Panc1 (cell line): ENCODE measurements at regions not wholly inside any gene's neighbourhood (a gene's known extent, or its start where the extent isn't known, plus 50 kb on each side); places are given as distances from the start of the nearest gene placed in this dataset.

Source experiments
- ATAC-seq: fragments of 200-7000 bp; cut with Tn5 transposase; 2 replicates; pipeline ENCODE4 v1.9.1; 2020; ENCODE audit warnings: mild to moderate bottlenecking, moderate library complexity
- BruUV-seq: library from RNA; stranded (reverse); fragments of 400-500 nt; replicated peaks from 2 replicates; lab custom pipeline; 2021; lab: Mats Ljungman, UMichigan
- CTCF ChIA-PET: fragments of 300-600 bp; sonication (Branson Sonifier 250); formaldehyde crosslinking; loops from one replicate; lab custom pipeline; 2022; ENCODE audit warnings: antibody characterized with exemption; lab: Charles Lee
- POLR2A ChIA-PET: fragments of 300-600 bp; sonication (Branson Sonifier 250); formaldehyde crosslinking; loops from one replicate; lab custom pipeline; 2022; ENCODE audit warnings: antibody characterized with exemption; lab: Charles Lee
- DNase-seq: peaks from one replicate; pipeline ENCODE4 v3.0.0-alpha.2; 2010; ENCODE audit warnings: low read depth, low spot score
- H3K27ac ChIP-seq: 2 replicates; pipeline ENCODE4 v1.5.1; 2011; ENCODE audit warnings: mild to moderate bottlenecking, low read length, inconsistent platforms
- H3K27me3 ChIP-seq: fragments of 200-500 bp; sonication (Bioruptor generic); 2 replicates; pipeline ENCODE4 v1.6.0; 2014; ENCODE audit warnings: low read length, inconsistent platforms; ENCODE audit not compliant: control insufficient read depth, insufficient read depth
- H3K36me3 ChIP-seq: fragments of 200-500 bp; sonication (Bioruptor generic); 2 replicates; pipeline ENCODE4 v1.5.1; 2014; ENCODE audit warnings: inconsistent platforms, mild to moderate bottlenecking, low read length, moderate library complexity; ENCODE audit not compliant: control insufficient read depth, insufficient read depth
- H3K4me1 ChIP-seq: 2 replicates; pipeline ENCODE4 v1.5.1; 2011; ENCODE audit warnings: inconsistent platforms, mild to moderate bottlenecking, low read length, moderate library complexity; ENCODE audit not compliant: control insufficient read depth, insufficient read depth
- H3K4me3 ChIP-seq, 2 experiments: 2 replicates each; pipeline ENCODE4 v1.5.1; 2011 to 2012; ENCODE audit warnings: low read depth in 2 of 2, low read length in 2 of 2, mild to moderate bottlenecking in 2 of 2, inconsistent platforms in 1 of 2, moderate library complexity in 1 of 2
- H3K9me3 ChIP-seq: fragments of 200-500 bp; sonication (Bioruptor generic); 2 replicates; pipeline ENCODE4 v1.5.1; 2014; ENCODE audit warnings: low read depth, mild to moderate bottlenecking, inconsistent platforms, low read length, moderate library complexity; ENCODE audit not compliant: control insufficient read depth, insufficient read depth
- POLR2AphosphoS5 ChIP-seq: IDR thresholded peaks from 2 replicates; pipeline ENCODE4 v1.6.1; 2012; ENCODE audit warnings: mild to moderate bottlenecking, low read depth, low read length, moderate library complexity
- SIN3A ChIP-seq: IDR thresholded peaks from 2 replicates; pipeline ENCODE4 v1.6.1; 2012; ENCODE audit warnings: low read depth, mild to moderate bottlenecking, low read length, moderate library complexity, borderline replicate concordance; ENCODE audit not compliant: insufficient read depth
- TCF7L2 ChIP-seq: IDR thresholded peaks from 2 replicates; pipeline ENCODE4 v1.6.1; 2011; ENCODE audit warnings: mild to moderate bottlenecking, low read depth, low read length, inconsistent platforms
- in situ Hi-C: cut with HindIII; loops from 2 replicates; pipeline ENCODE4 v1.10.0; 2016; ENCODE audit warnings: low sequenced_read_pairs, low pct_unique_long_range_greater_than_20kb
- intact Hi-C: fragments of 100-400 bp; cut with micrococcal nuclease; formaldehyde crosslinking; loops from one replicate; pipeline ENCODE4 v1.10.0; 2022; ENCODE audit not compliant: unreplicated experiment
- TF ChIP-seq, protein P1 (sequence below): fragments of 450-650 bp; IDR thresholded peaks from 2 replicates; pipeline ENCODE4 v1.5.1; 2017; ENCODE audit warnings: mild to moderate bottlenecking
- TF ChIP-seq, protein P2 (sequence below), 2 experiments: IDR thresholded peaks; 2 replicates each; pipeline ENCODE4 v1.6.1; 2011 to 2012; ENCODE audit warnings: low read depth in 2 of 2, control low read depth in 1 of 2, low read length in 1 of 2, mild to moderate bottlenecking in 1 of 2, moderate library complexity in 1 of 2; ENCODE audit not compliant: insufficient read depth in 1 of 2

DNA sequence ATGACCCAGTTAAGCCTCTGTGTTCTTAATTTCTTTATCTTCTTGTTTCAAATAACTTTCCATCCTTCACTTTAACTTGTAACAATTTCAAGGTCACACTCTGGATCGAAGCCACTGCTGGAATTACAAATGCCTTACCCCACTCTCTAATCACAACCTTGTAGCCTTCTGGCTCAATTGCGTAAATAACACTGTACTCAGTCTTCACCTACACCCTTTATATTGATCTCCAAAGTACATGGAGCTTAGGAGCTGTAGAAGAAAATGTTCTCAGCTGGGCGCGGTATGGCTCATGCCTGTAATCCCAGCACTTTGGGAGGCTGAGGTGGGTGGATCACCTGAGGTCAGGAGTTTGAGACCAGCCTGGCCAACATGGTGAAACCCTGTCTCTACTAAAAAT lies 164.3 kb upstream of the NPSR1 start:
- intact Hi-C loops: no loop called here
- DNase-seq (no peak), ATAC-seq (no peak)
- Histone ChIP-seq H3K9me3 (no peaks in the 10 kb centered on the region), H3K4me1 (no peaks in the 10 kb centered on the region), H3K27ac (no peak overlapping the region), H3K36me3 (no peaks in the 10 kb centered on the region), H3K27me3 (no peaks in the 10 kb centered on the region), H3K4me3 (no peak overlapping the region)
- BruUV-seq: no TSS peak
- TF ChIP-seq TCF7L2 (no peak), POLR2AphosphoS5 (no peak), SIN3A (no peak)
- TF ChIP-seq, protein P1, sequence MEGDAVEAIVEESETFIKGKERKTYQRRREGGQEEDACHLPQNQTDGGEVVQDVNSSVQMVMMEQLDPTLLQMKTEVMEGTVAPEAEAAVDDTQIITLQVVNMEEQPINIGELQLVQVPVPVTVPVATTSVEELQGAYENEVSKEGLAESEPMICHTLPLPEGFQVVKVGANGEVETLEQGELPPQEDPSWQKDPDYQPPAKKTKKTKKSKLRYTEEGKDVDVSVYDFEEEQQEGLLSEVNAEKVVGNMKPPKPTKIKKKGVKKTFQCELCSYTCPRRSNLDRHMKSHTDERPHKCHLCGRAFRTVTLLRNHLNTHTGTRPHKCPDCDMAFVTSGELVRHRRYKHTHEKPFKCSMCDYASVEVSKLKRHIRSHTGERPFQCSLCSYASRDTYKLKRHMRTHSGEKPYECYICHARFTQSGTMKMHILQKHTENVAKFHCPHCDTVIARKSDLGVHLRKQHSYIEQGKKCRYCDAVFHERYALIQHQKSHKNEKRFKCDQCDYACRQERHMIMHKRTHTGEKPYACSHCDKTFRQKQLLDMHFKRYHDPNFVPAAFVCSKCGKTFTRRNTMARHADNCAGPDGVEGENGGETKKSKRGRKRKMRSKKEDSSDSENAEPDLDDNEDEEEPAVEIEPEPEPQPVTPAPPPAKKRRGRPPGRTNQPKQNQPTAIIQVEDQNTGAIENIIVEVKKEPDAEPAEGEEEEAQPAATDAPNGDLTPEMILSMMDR: no peak
- TF ChIP-seq, protein P2, sequence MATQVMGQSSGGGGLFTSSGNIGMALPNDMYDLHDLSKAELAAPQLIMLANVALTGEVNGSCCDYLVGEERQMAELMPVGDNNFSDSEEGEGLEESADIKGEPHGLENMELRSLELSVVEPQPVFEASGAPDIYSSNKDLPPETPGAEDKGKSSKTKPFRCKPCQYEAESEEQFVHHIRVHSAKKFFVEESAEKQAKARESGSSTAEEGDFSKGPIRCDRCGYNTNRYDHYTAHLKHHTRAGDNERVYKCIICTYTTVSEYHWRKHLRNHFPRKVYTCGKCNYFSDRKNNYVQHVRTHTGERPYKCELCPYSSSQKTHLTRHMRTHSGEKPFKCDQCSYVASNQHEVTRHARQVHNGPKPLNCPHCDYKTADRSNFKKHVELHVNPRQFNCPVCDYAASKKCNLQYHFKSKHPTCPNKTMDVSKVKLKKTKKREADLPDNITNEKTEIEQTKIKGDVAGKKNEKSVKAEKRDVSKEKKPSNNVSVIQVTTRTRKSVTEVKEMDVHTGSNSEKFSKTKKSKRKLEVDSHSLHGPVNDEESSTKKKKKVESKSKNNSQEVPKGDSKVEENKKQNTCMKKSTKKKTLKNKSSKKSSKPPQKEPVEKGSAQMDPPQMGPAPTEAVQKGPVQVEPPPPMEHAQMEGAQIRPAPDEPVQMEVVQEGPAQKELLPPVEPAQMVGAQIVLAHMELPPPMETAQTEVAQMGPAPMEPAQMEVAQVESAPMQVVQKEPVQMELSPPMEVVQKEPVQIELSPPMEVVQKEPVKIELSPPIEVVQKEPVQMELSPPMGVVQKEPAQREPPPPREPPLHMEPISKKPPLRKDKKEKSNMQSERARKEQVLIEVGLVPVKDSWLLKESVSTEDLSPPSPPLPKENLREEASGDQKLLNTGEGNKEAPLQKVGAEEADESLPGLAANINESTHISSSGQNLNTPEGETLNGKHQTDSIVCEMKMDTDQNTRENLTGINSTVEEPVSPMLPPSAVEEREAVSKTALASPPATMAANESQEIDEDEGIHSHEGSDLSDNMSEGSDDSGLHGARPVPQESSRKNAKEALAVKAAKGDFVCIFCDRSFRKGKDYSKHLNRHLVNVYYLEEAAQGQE (IDR thresholded peaks at IDR 0.05; ENCODE audit: insufficient read depth in 1 of 2, low read depth in 2 of 2, low read length in 1 of 2): no peak
- ChIA-PET CTCF (no interaction called here), POLR2A (no interaction called here)
- in situ Hi-C loops: no loop called here

DNA sequence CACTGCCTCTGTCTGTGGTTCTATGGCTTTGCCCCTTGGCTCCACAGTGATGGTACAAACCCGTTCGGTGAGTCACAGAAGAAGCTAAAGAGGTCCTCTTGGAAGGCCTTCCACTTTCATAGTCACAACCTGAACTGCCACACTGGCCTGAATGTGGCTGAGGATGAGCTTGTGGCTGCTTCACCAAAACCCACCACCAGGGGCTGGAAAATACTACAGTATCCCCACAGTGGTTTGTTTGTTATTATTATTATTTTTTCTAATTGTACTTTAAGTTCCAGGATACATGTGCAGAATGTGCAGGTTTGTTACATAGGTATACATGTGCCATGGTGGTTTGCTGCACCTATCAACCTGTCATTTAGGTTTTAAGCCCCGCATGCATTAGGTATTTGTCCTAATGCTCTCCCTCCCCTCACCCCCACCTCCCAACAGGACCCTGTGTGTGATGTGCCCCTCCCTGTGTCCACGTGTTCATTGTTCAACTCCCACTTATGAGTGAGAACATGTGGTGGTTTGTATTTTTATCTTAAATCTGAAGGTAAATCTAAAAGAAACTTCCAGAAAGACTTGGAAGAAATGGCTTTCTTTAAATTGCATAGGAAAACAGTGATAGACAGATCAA lies 160.8 kb upstream of the NPSR1 start:
- ChIA-PET POLR2A (no interaction called here), CTCF (no interaction called here)
- no peak for ATAC-seq
- BruUV-seq: no TSS peak
- Histone ChIP-seq H3K27ac (no peak overlapping the region), H3K27me3 (no peaks in the 10 kb centered on the region), H3K9me3 (no peaks in the 10 kb centered on the region), H3K4me3 (no peak overlapping the region), H3K4me1 (no peaks in the 10 kb centered on the region), H3K36me3 (no peaks in the 10 kb centered on the region)
- DNase-seq: no peak
- TF ChIP-seq, protein P2 (IDR thresholded peaks at IDR 0.05; ENCODE audit: insufficient read depth in 1 of 2, low read depth in 2 of 2, low read length in 1 of 2): no peak
- TF ChIP-seq, protein P1: peak; percentile 51
- in situ Hi-C loops (no loop called here), intact Hi-C loops (no loop called here)
